Astrocyte of the cerebellum (primary cell): ENCODE measurements at regions not wholly inside any gene's neighbourhood (a gene's known extent, or its start where the extent isn't known, plus 50 kb on each side); places are given as distances from the start of the nearest gene placed in this dataset.

ENCODE experiments used
- DNase-seq: peaks from one replicate; pipeline ENCODE4 v3.0.0-alpha.2; 2011; ENCODE audit warnings: low read depth
- H3K4me3 ChIP-seq: 2 replicates; pipeline ENCODE4 v1.5.1; 2011; ENCODE audit warnings: mild to moderate bottlenecking, low read depth, low read length, moderate library complexity
- CTCF ChIP-seq: IDR thresholded peaks from 2 replicates; pipeline ENCODE4 v1.5.1; 2012; ENCODE audit warnings: low read length, low read depth, moderate library complexity, mild to moderate bottlenecking; ENCODE audit errors: missing control alignments
- in situ Hi-C: cut with HindIII; loops from 2 replicates; pipeline ENCODE4 v1.10.0; 2017; ENCODE audit warnings: low sequenced_read_pairs

GRCh38 chr2:62300925-62301324 is 105.0 kb downstream of the B3GNT2 start:
- H3K4me3 ChIP-seq: no peak overlapping the region
- in situ Hi-C loops: no loop called here
- no peak for DNase-seq
- no peak for TF ChIP-seq CTCF

GRCh38 chr2:62297624-62298010 is 101.7 kb downstream of the B3GNT2 start:
- in situ Hi-C loops: no loop called here
- TF ChIP-seq CTCF: no peak
- no peak for DNase-seq
- no peak overlapping the region for H3K4me3 ChIP-seq

- in situ Hi-C loops: no loop called here
- H3K4me3 ChIP-seq: no peak overlapping the region
- TF ChIP-seq CTCF: no peak
- DNase-seq: no peak
Measured at GRCh38 chr2:62296832-62297623, 101.1 kb downstream of the B3GNT2 start.

- in situ Hi-C loops: no loop called here
- H3K4me3 ChIP-seq: no peak overlapping the region
- DNase-seq: no peak
- no peak for TF ChIP-seq CTCF
Measured at GRCh38 chr2:62296034-62296831, 100.3 kb downstream of the B3GNT2 start.

GRCh38 chr2:62293490-62294271 is 97.8 kb downstream of the B3GNT2 start:
- no peak overlapping the region for H3K4me3 ChIP-seq

More at GRCh38 chr2:62293490-62294271, 97.8 kb downstream of the B3GNT2 start:
- in situ Hi-C loops: no loop called here
- DNase-seq: no peak
- no peak for TF ChIP-seq CTCF
